GM18868 (cell line): ENCODE measurements at regions not wholly inside any gene's neighbourhood (a gene's known extent, or its start where the extent isn't known, plus 50 kb on each side); places are given as distances from the start of the nearest gene placed in this dataset.

Experiments used
- ATAC-seq: cut with Tn5 transposase; IDR thresholded peaks from one replicate; pipeline ENCODE4 v1.9.1; 2021; ENCODE audit warnings: mild to moderate bottlenecking, moderate library complexity; ENCODE audit not compliant: unreplicated experiment

GRCh38 chr9:88326936-88327335 lies 61.3 kb upstream of the SPIN1 start:
- no peak for ATAC-seq

- no peak for ATAC-seq
These were observed 62.2 kb upstream of the SPIN1 start for GRCh38 chr9:88326015-88326414.

GRCh38 chr9:88322906-88323566 lies 65.2 kb upstream of the SPIN1 start:
- no peak for ATAC-seq

GRCh38 chr9:88321764-88322163 lies 66.5 kb upstream of the SPIN1 start:
- ATAC-seq = no peak

GRCh38 chr9:88320748-88321415 lies 67.4 kb upstream of the SPIN1 start:
- no peak for ATAC-seq

- no peak for ATAC-seq
These were observed 68.1 kb upstream of the SPIN1 start for GRCh38 chr9:88319936-88320747.

GRCh38 chr9:88313364-88314220 lies 74.7 kb upstream of the SPIN1 start:
- no peak for ATAC-seq

GRCh38 chr9:88312517-88313103 lies 75.6 kb upstream of the SPIN1 start:
- no peak for ATAC-seq

GRCh38 chr9:88312045-88312444 lies 76.2 kb upstream of the SPIN1 start:
- no peak for ATAC-seq

- ATAC-seq = no peak
These were observed 77.8 kb upstream of the SPIN1 start for GRCh38 chr9:88310310-88310980.

GRCh38 chr9:88308831-88309560 lies 79.2 kb upstream of the SPIN1 start:
- ATAC-seq = no peak

GRCh38 chr9:88307136-88307535 lies 81.1 kb upstream of the SPIN1 start:
- no peak for ATAC-seq

- peak; percentile 96 for ATAC-seq
These were observed 84.4 kb upstream of the SPIN1 start for GRCh38 chr9:88303721-88304451.

- ATAC-seq = no peak
These were observed 85.5 kb upstream of the SPIN1 start for GRCh38 chr9:88302579-88303324.

GRCh38 chr9:88300556-88300955 lies 87.7 kb upstream of the SPIN1 start:
- no peak for ATAC-seq

GRCh38 chr9:88291856-88292255 lies 96.4 kb upstream of the SPIN1 start:
- ATAC-seq = no peak

- ATAC-seq = no peak
These were observed 97.2 kb upstream of the SPIN1 start for GRCh38 chr9:88291056-88291455.

GRCh38 chr9:88289532-88289931 lies 98.7 kb upstream of the SPIN1 start:
- ATAC-seq = no peak
